Stimulated activated naive CD8-positive, alpha-beta T cell treated with anti-CD3 and anti-CD28 coated beads, Interleukin-15, amount 100 ng/mL, for 72 hours (primary cell): ENCODE measurements at regions not wholly inside any gene's neighbourhood (a gene's known extent, or its start where the extent isn't known, plus 50 kb on each side); places are given as distances from the start of the nearest gene placed in this dataset.

ENCODE experiments used
- ATAC-seq: fragments of 150-1000 bp; cut with Tn5 transposase; 2 replicates; pipeline ENCODE4 v1.10.0; 2021; ENCODE audit warnings: mild to moderate bottlenecking, moderate library complexity
- DNase-seq, 2 donors: peaks; one replicate each; pipeline ENCODE4 v3.0.0; 2021 to 2022
- H3K27ac Mint-ChIP-seq, 2 donors: one replicate each; pipeline ENCODE4 v1.8.0; 2022; ENCODE audit warnings: mild to moderate bottlenecking in 2 of 2, mixed read lengths in 2 of 2, moderate library complexity in 2 of 2
- H3K27me3 Mint-ChIP-seq: one replicate; pipeline ENCODE4 v1.8.0; 2022; ENCODE audit warnings: mixed read lengths
- H3K4me1 Mint-ChIP-seq: one replicate; pipeline ENCODE4 v1.8.0; 2022; ENCODE audit warnings: mild to moderate bottlenecking, mixed read lengths
- H3K4me3 Mint-ChIP-seq, 2 donors: one replicate each; pipeline ENCODE4 v1.8.0; 2022; ENCODE audit warnings: mild to moderate bottlenecking in 2 of 2, mixed read lengths in 2 of 2, moderate library complexity in 1 of 2
- H3K9me3 Mint-ChIP-seq, 2 donors: one replicate each; pipeline ENCODE4 v1.8.0; 2022; ENCODE audit warnings: mixed read lengths in 2 of 2

GRCh38 chr2:62556086-62556485 lies 50.1 kb upstream of the TMEM17 start:
- no peak for ATAC-seq
- no peak overlapping the region for H3K4me3 Mint-ChIP-seq
- peaks cover 0 to 9% of the 10 kb centered on the region in 2 donors for H3K9me3 Mint-ChIP-seq
- no peaks in the 10 kb centered on the region for H3K27me3 Mint-ChIP-seq
- DNase-seq, result no peak
- H3K4me1 Mint-ChIP-seq, result no peaks in the 10 kb centered on the region
- no peak overlapping the region for H3K27ac Mint-ChIP-seq
